Effector memory CD4-positive, alpha-beta T cell (primary cell): ENCODE measurements at regions not wholly inside any gene's neighbourhood (a gene's known extent, or its start where the extent isn't known, plus 50 kb on each side); places are given as distances from the start of the nearest gene placed in this dataset.

Source experiments
- DNase-seq, 3 donors: peaks; one replicate each; pipeline ENCODE4 v3.0.0-alpha.2; 2020
- H3K27ac ChIP-seq: 2 replicates; pipeline ENCODE4 v1.7.0; 2013; ENCODE audit warnings: mild to moderate bottlenecking, low read length, moderate library complexity; ENCODE audit not compliant: insufficient read depth, poor library complexity, severe bottlenecking
- H3K27me3 ChIP-seq: replicated peaks from 2 replicates; pipeline ENCODE4 v1.7.0; 2013; ENCODE audit warnings: mild to moderate bottlenecking, low read length; ENCODE audit not compliant: insufficient read depth, control insufficient read depth, poor library complexity, severe bottlenecking
- H3K36me3 ChIP-seq: 2 replicates; pipeline ENCODE4 v1.7.0; 2013; ENCODE audit warnings: mild to moderate bottlenecking, low read length, moderate library complexity; ENCODE audit not compliant: control insufficient read depth, insufficient read depth
- H3K4me1 ChIP-seq: 2 replicates; pipeline ENCODE4 v1.7.0; 2013; ENCODE audit warnings: low read length, mild to moderate bottlenecking; ENCODE audit not compliant: control insufficient read depth, insufficient read depth, poor library complexity, severe bottlenecking
- H3K4me3 ChIP-seq: 2 replicates; pipeline ENCODE4 v1.7.0; 2013; ENCODE audit warnings: low read length, low read depth, mild to moderate bottlenecking; ENCODE audit not compliant: insufficient read depth, poor library complexity, severe bottlenecking
- H3K9me3 ChIP-seq: 2 replicates; pipeline ENCODE4 v1.7.0; 2013; ENCODE audit warnings: mild to moderate bottlenecking, low read length, moderate library complexity; ENCODE audit not compliant: control insufficient read depth

DNA sequence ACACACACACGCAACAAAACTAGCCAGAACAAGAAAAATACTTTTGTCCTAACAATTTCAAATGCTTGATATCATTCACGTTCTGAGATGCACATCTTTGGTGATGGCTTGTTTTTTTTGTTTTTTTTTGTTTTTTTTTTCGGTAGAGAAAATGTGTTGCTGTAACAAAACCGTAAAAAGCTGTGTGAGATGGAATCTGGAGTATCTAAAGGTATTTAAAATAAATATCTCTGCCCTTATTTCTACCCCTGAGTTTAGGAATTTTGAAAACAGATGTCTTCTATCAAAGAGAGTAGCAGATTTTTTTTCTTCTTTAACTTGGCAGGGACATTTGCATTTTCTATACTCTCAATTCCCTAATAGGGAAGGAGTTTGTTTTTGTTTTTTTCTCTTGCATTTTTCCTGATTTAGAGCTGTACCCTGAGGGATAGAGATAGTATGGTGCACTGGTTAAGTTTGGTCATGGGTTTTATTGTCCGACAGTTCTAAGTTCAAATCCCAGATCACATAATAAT lies 446.6 kb downstream of the KLF5 start:
- Histone ChIP-seq H3K4me1 (no peaks in the 10 kb centered on the region), H3K4me3 (no peak overlapping the region), H3K36me3 (no peaks in the 10 kb centered on the region), H3K27ac (no peak overlapping the region), H3K9me3 (no peaks in the 10 kb centered on the region), H3K27me3 (no peaks in the 10 kb centered on the region)
- no peak for DNase-seq

DNA sequence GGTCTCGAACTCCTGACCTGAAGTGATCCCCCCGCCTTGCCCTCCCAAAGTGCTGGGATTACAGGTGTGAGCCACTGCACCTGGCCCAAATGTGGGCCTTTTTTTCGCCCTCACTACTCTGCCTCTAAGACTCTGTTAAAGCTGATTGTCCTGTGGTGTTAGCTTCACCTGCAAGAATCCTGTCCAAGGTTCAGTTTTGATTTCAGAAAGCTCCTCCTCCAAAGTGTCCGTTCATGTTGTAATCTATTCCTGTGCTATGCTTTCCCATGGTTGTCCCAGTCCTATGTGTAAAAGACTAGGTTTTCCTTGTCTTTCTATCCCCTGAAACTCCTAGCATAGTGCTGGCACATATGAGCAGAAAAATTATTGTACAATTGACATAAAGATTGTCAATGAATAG lies 440.9 kb downstream of the KLF5 start:
- Histone ChIP-seq H3K36me3 (no peaks in the 10 kb centered on the region), H3K9me3 (no peaks in the 10 kb centered on the region), H3K27me3 (no peaks in the 10 kb centered on the region), H3K4me3 (no peak overlapping the region), H3K4me1 (no peaks in the 10 kb centered on the region), H3K27ac (no peak overlapping the region)
- DNase-seq, result no peak

DNA sequence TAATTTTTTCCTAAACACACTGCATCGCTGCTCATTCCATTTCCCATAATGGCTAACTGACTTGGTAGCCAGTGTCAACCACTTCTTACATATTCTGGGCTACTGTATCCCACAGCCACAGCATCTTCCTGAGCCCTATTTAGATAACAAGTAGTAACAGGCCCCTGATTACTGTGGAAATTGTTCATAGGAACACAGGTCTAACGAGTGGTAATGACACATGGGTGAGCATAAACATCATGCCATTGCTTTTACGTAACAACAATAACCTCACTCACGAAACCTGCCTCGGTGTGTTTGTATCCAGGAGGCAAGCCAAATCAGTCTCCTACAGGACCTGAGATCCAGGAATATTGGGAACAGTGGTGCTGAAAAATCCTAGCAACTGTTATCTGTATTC lies 438.6 kb downstream of the KLF5 start:
- Histone ChIP-seq H3K27me3 (no peaks in the 10 kb centered on the region), H3K9me3 (no peaks in the 10 kb centered on the region), H3K36me3 (no peaks in the 10 kb centered on the region), H3K27ac (no peak overlapping the region), H3K4me3 (no peak overlapping the region), H3K4me1 (no peaks in the 10 kb centered on the region)
- DNase-seq, result no peak

DNA sequence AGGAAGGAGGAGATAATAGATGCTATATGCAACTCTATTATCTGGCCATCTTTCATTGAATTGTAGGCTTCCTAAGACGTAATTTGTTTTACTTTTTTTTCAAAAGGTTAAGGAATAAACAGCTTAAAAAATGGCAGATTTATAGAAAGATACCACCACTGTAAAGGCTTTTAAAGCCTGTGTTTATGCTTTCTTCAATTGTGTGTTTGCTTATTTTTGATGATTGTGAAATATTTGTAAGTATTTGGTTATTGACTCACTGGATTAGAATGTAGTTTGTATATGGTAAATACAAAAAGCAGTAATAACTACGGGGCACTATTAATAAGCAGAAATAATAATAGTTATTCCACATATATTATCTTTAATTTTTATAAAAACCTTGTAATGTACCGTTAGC lies 437.9 kb downstream of the KLF5 start:
- H3K36me3 ChIP-seq, result no peaks in the 10 kb centered on the region
- H3K4me1 ChIP-seq, result no peaks in the 10 kb centered on the region
- no peak overlapping the region for H3K4me3 ChIP-seq
- H3K27ac ChIP-seq, result no peak overlapping the region
- H3K9me3 ChIP-seq, result no peaks in the 10 kb centered on the region
- no peaks in the 10 kb centered on the region for H3K27me3 ChIP-seq
- DNase-seq, result no peak

DNA sequence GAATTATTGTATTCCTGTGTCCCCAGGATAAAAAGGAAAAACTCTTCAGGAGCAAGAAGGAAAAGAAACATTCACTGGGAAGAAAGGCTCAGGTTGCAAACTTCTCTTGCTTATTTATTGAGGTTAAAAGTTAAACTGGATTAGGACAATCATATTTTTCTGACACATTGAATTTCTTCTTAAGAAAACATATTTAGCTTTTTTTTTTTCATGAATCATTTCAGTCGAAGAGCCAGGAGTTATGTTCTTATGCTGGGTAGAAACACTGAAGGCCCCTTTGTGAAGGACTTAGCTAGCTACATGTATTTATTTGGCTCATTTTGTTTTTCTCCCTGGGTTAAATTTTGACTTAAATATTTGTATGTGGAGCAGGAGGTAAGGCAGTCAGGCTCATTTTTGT lies 434.0 kb downstream of the KLF5 start:
- H3K27ac ChIP-seq, result no peak overlapping the region
- H3K36me3 ChIP-seq, result no peaks in the 10 kb centered on the region
- DNase-seq, result no peak
- H3K9me3 ChIP-seq, result no peaks in the 10 kb centered on the region
- no peak overlapping the region for H3K4me3 ChIP-seq
- no peaks in the 10 kb centered on the region for H3K4me1 ChIP-seq
- H3K27me3 ChIP-seq, result no peaks in the 10 kb centered on the region

DNA sequence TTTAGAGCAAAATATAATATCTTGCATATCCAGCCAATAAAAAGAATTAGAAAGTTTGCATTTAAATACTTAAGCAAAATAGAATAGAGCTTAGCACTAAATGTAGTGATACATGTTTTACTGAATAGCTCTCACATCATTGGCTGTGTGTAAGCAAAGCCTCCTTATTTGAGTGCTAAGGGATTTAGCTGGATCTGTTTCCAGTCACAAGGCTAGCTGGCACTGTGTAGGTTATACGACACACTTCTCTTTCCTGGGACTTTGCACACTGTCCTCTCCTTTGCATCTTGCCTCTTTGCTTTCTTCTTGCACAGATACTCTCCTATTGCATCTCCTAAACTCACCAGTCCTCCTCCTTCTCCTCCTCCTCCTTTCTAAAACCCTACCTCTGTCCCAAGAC lies 423.8 kb downstream of the KLF5 start:
- Histone ChIP-seq H3K4me3 (no peak overlapping the region), H3K4me1 (no peaks in the 10 kb centered on the region)
- no peak for DNase-seq

DNA sequence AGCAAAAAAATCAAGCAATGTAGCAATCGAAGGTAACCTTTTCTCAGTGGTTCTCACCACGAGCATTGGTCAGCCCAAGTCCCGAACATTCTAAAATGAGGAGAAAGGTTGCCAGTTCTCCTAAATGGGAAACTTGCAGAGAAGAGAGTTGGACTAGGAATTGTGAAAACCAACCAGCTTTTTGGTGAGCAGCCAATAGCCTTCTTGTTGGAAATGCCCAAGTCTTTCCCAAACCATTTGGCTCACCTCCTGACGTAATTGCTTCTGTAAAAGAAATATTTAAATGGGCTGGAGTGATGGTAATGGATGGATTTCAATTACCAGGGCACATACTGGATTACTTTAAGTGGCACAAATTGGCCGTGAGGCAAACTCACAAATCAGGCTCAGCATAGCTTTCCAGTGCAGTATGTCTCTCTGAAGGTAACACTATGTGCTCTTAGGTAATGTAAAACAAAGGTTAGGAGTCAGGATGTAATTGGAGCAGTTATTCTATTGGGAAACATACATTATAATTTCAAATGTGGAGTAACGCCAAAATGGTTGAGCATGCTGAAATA lies 423.2 kb downstream of the KLF5 start:
- Histone ChIP-seq H3K27me3 (no peaks in the 10 kb centered on the region), H3K27ac (no peak overlapping the region), H3K4me3 (no peak overlapping the region), H3K4me1 (no peaks in the 10 kb centered on the region), H3K9me3 (no peaks in the 10 kb centered on the region), H3K36me3 (no peaks in the 10 kb centered on the region)
- DNase-seq, result no peak

More for the DNA sequence above, 423.8 kb downstream of the KLF5 start:
- Histone ChIP-seq H3K27ac (no peak overlapping the region), H3K36me3 (no peaks in the 10 kb centered on the region), H3K27me3 (no peaks in the 10 kb centered on the region), H3K9me3 (no peaks in the 10 kb centered on the region)

DNA sequence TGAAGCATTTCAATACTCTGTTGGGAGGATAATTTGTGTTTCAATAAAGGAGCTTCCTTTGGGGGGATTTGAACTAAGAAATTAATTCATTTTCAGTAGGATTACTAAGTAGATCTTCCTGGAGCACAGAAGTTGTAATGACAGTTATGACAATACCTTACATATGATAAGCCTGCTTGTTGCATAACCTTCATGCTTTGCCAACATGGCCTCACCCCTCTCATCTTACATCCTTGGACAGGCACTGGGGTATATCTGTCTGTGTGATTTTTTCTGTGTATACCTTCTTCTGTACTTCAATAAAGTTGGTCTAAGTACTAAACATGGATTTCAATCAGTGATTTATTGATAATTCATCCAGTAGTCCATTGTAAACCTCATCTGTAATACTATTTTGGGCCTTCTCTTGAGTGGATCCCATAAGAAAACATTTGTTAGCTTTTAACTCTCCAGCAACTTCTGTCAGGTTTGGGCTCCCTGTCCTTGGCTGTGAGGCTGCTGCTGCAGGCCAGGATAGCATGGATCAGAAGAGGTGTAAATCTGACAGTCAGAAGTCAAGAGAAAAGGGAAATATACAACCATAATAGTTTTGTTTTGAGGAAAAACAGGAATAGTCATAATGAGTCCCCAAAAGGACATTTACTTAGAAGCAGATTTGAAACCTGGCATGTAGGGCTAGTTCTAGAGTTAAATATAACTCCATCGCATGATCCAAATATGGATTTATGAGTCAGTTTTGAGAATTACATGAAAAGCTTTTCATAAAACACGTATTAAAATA lies 422.2 kb downstream of the KLF5 start:
- no peaks in the 10 kb centered on the region for H3K9me3 ChIP-seq
- no peaks in the 10 kb centered on the region for H3K27me3 ChIP-seq
- no peaks in the 10 kb centered on the region for H3K36me3 ChIP-seq
- no peak overlapping the region for H3K27ac ChIP-seq
- DNase-seq, result no peak
- no peak overlapping the region for H3K4me3 ChIP-seq
- no peaks in the 10 kb centered on the region for H3K4me1 ChIP-seq

DNA sequence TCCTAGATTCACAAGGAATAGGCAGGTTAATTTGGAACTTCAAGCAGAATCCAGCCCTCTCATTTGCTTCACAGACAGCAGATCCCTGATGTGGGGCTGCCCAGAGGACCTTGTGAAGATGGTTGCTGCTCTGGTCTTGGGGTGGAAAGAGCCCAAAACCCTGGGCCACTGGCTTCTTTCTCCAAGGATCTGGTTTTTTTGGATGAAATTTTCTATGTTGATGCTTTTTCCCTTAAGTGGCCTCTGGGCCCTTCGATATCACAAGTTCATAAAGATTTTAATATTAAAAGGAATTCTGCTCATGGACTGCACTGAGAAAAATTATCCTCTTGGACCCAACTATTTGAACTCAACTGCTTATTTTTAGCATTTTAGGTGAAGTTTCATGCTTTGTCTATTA lies 421.1 kb downstream of the KLF5 start:
- Histone ChIP-seq H3K27me3 (no peaks in the 10 kb centered on the region), H3K4me3 (no peak overlapping the region), H3K9me3 (no peaks in the 10 kb centered on the region), H3K36me3 (no peaks in the 10 kb centered on the region), H3K4me1 (no peaks in the 10 kb centered on the region), H3K27ac (no peak overlapping the region)
- no peak for DNase-seq

DNA sequence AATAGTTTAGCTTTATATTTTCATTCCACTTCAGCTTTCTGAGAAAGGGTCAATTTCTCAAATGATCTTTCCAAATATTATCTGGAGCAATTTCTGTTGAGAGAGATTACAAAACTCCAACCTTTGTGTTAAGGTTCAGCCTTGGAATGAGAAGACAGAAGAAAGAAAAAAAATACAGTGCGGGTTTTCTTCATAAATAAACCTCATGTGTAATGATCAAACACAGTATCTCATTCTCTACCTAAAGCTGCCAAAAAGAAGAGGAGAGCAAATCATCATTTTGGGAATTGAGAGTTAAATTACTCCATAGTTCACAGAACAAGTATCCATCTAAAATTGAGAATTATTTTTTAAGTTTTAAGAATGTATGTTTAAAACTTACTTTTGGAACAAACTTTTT lies 420.5 kb downstream of the KLF5 start:
- Histone ChIP-seq H3K27me3 (no peaks in the 10 kb centered on the region), H3K36me3 (no peaks in the 10 kb centered on the region), H3K4me3 (no peak overlapping the region), H3K9me3 (no peaks in the 10 kb centered on the region), H3K27ac (no peak overlapping the region), H3K4me1 (no peaks in the 10 kb centered on the region)
- no peak for DNase-seq
